ENCODE measurements at regions not wholly inside any gene's neighbourhood (a gene's known extent, or its start where the extent isn't known, plus 50 kb on each side); places are given as distances from the start of the nearest gene placed in this dataset.
A peak's percentile ranks its signal among the peaks of the same experiment; 100 is the strongest.

GRCh38 chr7:130909161-130909836 is 175.3 kb upstream of the KLF14 start:
- no peak for TF ChIP-seq CTCF (IDR thresholded peaks at IDR 0.05)
- ATAC-seq (no peak), DNase-seq (no peak)
- Histone ChIP-seq H3K27me3 (no peaks in the 10 kb centered on the region), H3K4me3 (peak overlapping the region; percentile 55), H3K36me3 (peaks cover 7% of the 10 kb centered on the region), H3K27ac (no peak overlapping the region), H3K4me1 (peaks cover 30% of the 10 kb centered on the region), H3K9me3 (no peaks in the 10 kb centered on the region)
- intact Hi-C loops (cut with DNase I): no loop called here

GRCh38 chr7:130909881-130910672 is 176.1 kb upstream of the KLF14 start:
- H3K4me1 ChIP-seq: peaks cover 34% of the 10 kb centered on the region
- peak overlapping the region; percentile 55 for H3K4me3 ChIP-seq
- intact Hi-C loops (cut with DNase I): no loop called here
- TF ChIP-seq CTCF (IDR thresholded peaks at IDR 0.05): no peak
- no peak for ATAC-seq
- no peaks in the 10 kb centered on the region for H3K27me3 ChIP-seq
- DNase-seq: no peak
- peaks cover 4% of the 10 kb centered on the region for H3K36me3 ChIP-seq
- no peaks in the 10 kb centered on the region for H3K9me3 ChIP-seq
- peak overlapping the region; percentile 12 for H3K27ac ChIP-seq

GRCh38 chr7:130910949-130911944 is 177.2 kb upstream of the KLF14 start:
- peak overlapping the region; percentile 90 for H3K27ac ChIP-seq
- H3K4me3 ChIP-seq: peak overlapping the region; percentile 55
- no peaks in the 10 kb centered on the region for H3K27me3 ChIP-seq
- peaks cover 4% of the 10 kb centered on the region for H3K36me3 ChIP-seq
- no peaks in the 10 kb centered on the region for H3K9me3 ChIP-seq
- ATAC-seq (peak; percentile 31), DNase-seq (no peak)
- H3K4me1 ChIP-seq: peaks cover 46% of the 10 kb centered on the region
- intact Hi-C loops (cut with DNase I): no loop called here
- TF ChIP-seq CTCF (IDR thresholded peaks at IDR 0.05): no peak

GRCh38 chr7:130912082-130912861 is 178.3 kb upstream of the KLF14 start:
- no peak for DNase-seq
- H3K27me3 ChIP-seq: no peaks in the 10 kb centered on the region
- H3K9me3 ChIP-seq: no peaks in the 10 kb centered on the region
- peak overlapping the region; percentile 55 for H3K4me3 ChIP-seq
- peaks cover 55% of the 10 kb centered on the region for H3K4me1 ChIP-seq
- H3K27ac ChIP-seq: peak overlapping the region; percentile 90
- peak; percentile 49 for ATAC-seq
- TF ChIP-seq CTCF (IDR thresholded peaks at IDR 0.05): no peak
- intact Hi-C loops (cut with DNase I): no loop called here
- H3K36me3 ChIP-seq: no peaks in the 10 kb centered on the region
